Lower lobe of right lung (tissue), 2 donors: ENCODE measurements at regions not wholly inside any gene's neighbourhood (a gene's known extent, or its start where the extent isn't known, plus 50 kb on each side); places are given as distances from the start of the nearest gene placed in this dataset.
"Not testable (repeated sequence)": the region's sequence is repeated elsewhere in the genome, so short reads cannot be mapped to it uniquely, and the experiment has no call there.

Experiments
- ATAC-seq, 2 donors: fragments of 200-7000 bp; cut with Tn5 transposase; one replicate each; pipeline ENCODE4 v1.9.1; 2020 to 2022; ENCODE audit warnings: mild to moderate bottlenecking in 2 of 2, moderate library complexity in 2 of 2
- DNase-seq: peaks from one replicate; pipeline ENCODE4 v3.0.0-alpha.2; 2020
- H3K27ac ChIP-seq: fragments of 200-600 bp; one replicate; pipeline ENCODE4 v1.8.0; 2022
- H3K27me3 ChIP-seq: fragments of 200-600 bp; one replicate; pipeline ENCODE4 v1.8.0; 2022; ENCODE audit warnings: low read depth
- H3K36me3 ChIP-seq: fragments of 200-600 bp; one replicate; pipeline ENCODE4 v1.8.0; 2022; ENCODE audit warnings: mild to moderate bottlenecking
- H3K4me1 ChIP-seq: fragments of 200-600 bp; one replicate; pipeline ENCODE4 v1.8.0; 2022
- H3K4me3 ChIP-seq: fragments of 200-600 bp; one replicate; pipeline ENCODE4 v1.8.0; 2022; ENCODE audit warnings: mild to moderate bottlenecking
- H3K9me3 ChIP-seq: fragments of 200-600 bp; one replicate; pipeline ENCODE4 v1.8.0; 2022
- CTCF ChIP-seq: fragments of 200-600 bp; IDR thresholded peaks from one replicate; pipeline ENCODE4 v1.8.0; 2022; ENCODE audit warnings: antibody characterized with exemption, mild to moderate bottlenecking
- intact Hi-C: fragments of 100-400 bp; cut with DNase I; formaldehyde crosslinking; loops from one replicate; pipeline ENCODE4 v1.11.0; 2022
- donor health status: DM: no; HTN: yes; CAD: no; lungs with severe emphysema.

- intact Hi-C loops: no loop called here
- H3K27ac ChIP-seq: no peak overlapping the region
- H3K9me3 ChIP-seq: no peaks in the 10 kb centered on the region
- no peaks in the 10 kb centered on the region for H3K4me1 ChIP-seq
- no peak for TF ChIP-seq CTCF
- no peaks in the 10 kb centered on the region for H3K27me3 ChIP-seq
- ATAC-seq: no peak
- H3K36me3 ChIP-seq: no peaks in the 10 kb centered on the region
- no peak for DNase-seq
- H3K4me3 ChIP-seq: no peak overlapping the region
These were observed 506.0 kb downstream of the ZNF37A start for GRCh38 chr10:38600146-38600545.

DNA sequence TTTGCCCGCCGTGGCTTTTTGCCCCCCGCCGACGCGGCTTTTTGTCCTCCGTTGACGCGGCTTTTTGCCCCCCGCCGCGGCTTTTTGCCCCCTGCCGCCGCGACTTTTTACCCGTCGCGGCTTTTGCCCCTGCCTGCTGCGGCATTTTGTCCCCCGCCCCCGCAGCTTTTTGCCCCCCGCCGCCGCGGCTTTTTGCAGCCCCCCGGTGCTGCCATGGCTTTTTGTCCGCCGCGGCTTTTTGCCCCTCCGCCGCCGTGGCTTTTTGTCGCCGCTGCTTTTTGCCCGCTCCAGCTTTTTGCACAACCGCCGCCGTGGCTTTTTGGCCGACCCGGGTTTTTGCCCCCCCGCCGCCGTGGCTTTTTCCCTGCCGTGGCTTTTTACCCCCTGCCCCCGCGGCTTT is 506.6 kb downstream of the ZNF37A start:
- no peak overlapping the region for H3K27ac ChIP-seq
- ATAC-seq: no peak
- H3K27me3 ChIP-seq: no peaks in the 10 kb centered on the region
- no peaks in the 10 kb centered on the region for H3K4me1 ChIP-seq
- H3K36me3 ChIP-seq: no peaks in the 10 kb centered on the region
- TF ChIP-seq CTCF: no peak
- no peaks in the 10 kb centered on the region for H3K9me3 ChIP-seq
- intact Hi-C loops: no loop called here
- no peak overlapping the region for H3K4me3 ChIP-seq
- no peak for DNase-seq

DNA sequence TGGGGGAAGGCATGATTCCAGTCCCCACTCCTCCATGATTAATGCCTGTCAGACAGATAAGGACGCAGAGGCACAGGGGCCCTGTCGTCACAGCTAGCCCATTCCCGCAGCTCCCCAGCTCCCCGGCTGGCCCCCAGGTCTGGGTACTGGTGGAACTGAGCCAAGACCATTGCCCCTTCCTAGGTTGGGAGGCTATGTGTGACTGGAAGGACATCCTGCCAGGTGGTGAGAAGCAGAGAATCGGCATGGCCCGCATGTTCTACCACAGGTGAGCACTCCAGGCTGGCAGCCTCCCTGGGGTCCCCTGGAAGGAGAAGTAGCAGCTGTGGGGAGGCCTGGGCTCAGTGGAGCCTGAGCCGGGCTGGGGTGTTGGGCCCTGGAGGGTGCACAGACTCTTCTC is 509.5 kb downstream of the ZNF37A start:
- intact Hi-C loops, DNase-seq, H3K27ac ChIP-seq, H3K36me3 ChIP-seq, H3K4me3 ChIP-seq, H3K4me1 ChIP-seq, H3K27me3 ChIP-seq, ATAC-seq, H3K9me3 ChIP-seq: not testable (repeated sequence)

DNA sequence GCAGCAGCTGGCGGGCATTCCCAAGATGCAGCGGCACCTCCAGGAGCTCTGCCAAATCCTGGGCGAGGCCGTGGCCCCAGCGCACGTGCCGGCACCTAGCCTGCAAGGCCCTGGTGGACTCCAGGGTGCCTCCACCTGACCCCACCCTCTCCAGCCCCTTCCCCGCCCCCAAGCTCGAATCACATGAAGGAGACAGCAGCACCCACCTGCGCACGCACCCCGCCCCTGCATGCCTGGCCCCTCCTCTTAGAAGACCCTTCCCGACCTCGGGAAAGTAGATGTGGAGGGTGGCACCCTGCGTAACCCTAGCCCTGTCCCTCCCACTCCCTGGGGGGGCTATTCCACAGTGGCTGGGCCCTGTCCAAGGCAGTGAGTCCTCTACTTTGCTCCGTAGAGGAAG is 510.3 kb downstream of the ZNF37A start:
- H3K36me3 ChIP-seq, H3K27ac ChIP-seq, H3K27me3 ChIP-seq, H3K9me3 ChIP-seq, ATAC-seq, DNase-seq, H3K4me3 ChIP-seq, intact Hi-C loops, H3K4me1 ChIP-seq: not testable (repeated sequence)

GRCh38 chr10:38605153-38605661 is 511.1 kb downstream of the ZNF37A start:
- Histone ChIP-seq H3K4me3 (no peak overlapping the region), H3K36me3 (no peaks in the 10 kb centered on the region), H3K27ac (no peak overlapping the region), H3K9me3 (no peaks in the 10 kb centered on the region), H3K27me3 (no peaks in the 10 kb centered on the region), H3K4me1 (no peaks in the 10 kb centered on the region)
- ATAC-seq: no peak
- intact Hi-C loops: no loop called here
- TF ChIP-seq CTCF: no peak
- no peak for DNase-seq

GRCh38 chr10:38615596-38615995 is 521.5 kb downstream of the ZNF37A start:
- H3K27me3 ChIP-seq, H3K27ac ChIP-seq, H3K36me3 ChIP-seq, H3K9me3 ChIP-seq, intact Hi-C loops, H3K4me1 ChIP-seq, H3K4me3 ChIP-seq, DNase-seq, ATAC-seq: not testable (repeated sequence)

- H3K27me3 ChIP-seq, H3K4me1 ChIP-seq, H3K4me3 ChIP-seq, H3K36me3 ChIP-seq, ATAC-seq, intact Hi-C loops, H3K9me3 ChIP-seq, DNase-seq, H3K27ac ChIP-seq: not testable (repeated sequence)
These were observed 525.7 kb downstream of the ZNF37A start for GRCh38 chr10:38619831-38620230.

DNA sequence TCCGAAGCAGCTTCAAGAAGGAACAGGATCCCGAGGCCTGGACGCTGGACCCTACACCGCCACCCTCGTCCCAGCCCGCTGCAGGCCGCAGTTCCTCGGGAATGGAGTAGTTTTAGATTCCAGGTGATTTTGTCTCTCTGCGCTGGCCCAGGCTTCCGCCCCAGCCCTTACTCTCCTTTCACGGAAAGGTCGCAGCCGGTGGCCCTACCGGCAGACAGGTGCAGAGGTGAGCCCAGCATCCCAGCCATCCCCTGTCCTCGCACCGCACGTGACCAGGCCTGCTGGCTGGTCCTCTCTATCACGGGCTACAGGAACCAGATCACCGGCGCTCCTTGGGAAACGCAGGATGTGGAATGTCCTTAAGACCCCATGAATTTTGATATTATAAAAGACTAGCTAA is 541.5 kb downstream of the ZNF37A start:
- H3K27me3 ChIP-seq, H3K36me3 ChIP-seq, H3K4me1 ChIP-seq, intact Hi-C loops, H3K27ac ChIP-seq, H3K4me3 ChIP-seq, ATAC-seq, H3K9me3 ChIP-seq: not testable (repeated sequence)
- DNase-seq: peak; percentile 36
